Fibroblast of the aortic adventitia (primary cell): ENCODE measurements at regions not wholly inside any gene's neighbourhood (a gene's known extent, or its start where the extent isn't known, plus 50 kb on each side); places are given as distances from the start of the nearest gene placed in this dataset.
A peak's percentile ranks its signal among the peaks of the same experiment; 100 is the strongest.

ENCODE experiments used
- DNase-seq: peaks from one replicate; pipeline ENCODE4 v3.0.0-alpha.2; 2010; ENCODE audit warnings: low read depth
- H3K4me3 ChIP-seq: 2 replicates; pipeline ENCODE4 v1.5.1; 2011; ENCODE audit warnings: low read depth, mild to moderate bottlenecking, control low read depth, low read length, moderate library complexity
- TF ChIP-seq, protein P1 (sequence below): IDR thresholded peaks from 2 replicates; pipeline ENCODE4 v1.5.1; 2011; ENCODE audit warnings: mild to moderate bottlenecking, low read length, control low read depth, inconsistent platforms; ENCODE audit not compliant: insufficient read depth

DNA sequence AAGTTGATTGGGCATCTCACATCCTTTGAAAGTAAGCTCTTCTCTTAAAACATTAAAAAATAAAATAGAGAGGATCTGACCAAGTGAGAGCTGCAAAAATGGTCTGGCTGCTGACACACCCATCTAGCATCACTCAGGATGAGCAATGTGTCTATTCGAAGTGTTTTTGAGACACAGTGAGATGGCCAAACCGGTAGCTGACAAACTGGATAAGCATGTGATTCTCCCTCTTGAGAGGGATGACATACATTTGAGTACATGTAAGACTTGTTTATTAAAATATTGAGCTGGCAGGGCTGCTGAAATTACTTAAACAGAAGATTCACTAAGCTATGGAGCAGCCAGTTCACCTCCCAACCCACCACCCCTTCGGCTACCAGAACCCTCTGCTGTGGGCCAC lies 333.9 kb downstream of the ADRA2A start:
- TF ChIP-seq, protein P1, sequence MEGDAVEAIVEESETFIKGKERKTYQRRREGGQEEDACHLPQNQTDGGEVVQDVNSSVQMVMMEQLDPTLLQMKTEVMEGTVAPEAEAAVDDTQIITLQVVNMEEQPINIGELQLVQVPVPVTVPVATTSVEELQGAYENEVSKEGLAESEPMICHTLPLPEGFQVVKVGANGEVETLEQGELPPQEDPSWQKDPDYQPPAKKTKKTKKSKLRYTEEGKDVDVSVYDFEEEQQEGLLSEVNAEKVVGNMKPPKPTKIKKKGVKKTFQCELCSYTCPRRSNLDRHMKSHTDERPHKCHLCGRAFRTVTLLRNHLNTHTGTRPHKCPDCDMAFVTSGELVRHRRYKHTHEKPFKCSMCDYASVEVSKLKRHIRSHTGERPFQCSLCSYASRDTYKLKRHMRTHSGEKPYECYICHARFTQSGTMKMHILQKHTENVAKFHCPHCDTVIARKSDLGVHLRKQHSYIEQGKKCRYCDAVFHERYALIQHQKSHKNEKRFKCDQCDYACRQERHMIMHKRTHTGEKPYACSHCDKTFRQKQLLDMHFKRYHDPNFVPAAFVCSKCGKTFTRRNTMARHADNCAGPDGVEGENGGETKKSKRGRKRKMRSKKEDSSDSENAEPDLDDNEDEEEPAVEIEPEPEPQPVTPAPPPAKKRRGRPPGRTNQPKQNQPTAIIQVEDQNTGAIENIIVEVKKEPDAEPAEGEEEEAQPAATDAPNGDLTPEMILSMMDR, result no peak
- DNase-seq, result no peak
- no peak overlapping the region for H3K4me3 ChIP-seq

GRCh38 chr10:111425459-111425858 lies 348.6 kb downstream of the ADRA2A start:
- H3K4me3 ChIP-seq, result no peak overlapping the region
- no peak for DNase-seq
- TF ChIP-seq, protein P1, result no peak

DNA sequence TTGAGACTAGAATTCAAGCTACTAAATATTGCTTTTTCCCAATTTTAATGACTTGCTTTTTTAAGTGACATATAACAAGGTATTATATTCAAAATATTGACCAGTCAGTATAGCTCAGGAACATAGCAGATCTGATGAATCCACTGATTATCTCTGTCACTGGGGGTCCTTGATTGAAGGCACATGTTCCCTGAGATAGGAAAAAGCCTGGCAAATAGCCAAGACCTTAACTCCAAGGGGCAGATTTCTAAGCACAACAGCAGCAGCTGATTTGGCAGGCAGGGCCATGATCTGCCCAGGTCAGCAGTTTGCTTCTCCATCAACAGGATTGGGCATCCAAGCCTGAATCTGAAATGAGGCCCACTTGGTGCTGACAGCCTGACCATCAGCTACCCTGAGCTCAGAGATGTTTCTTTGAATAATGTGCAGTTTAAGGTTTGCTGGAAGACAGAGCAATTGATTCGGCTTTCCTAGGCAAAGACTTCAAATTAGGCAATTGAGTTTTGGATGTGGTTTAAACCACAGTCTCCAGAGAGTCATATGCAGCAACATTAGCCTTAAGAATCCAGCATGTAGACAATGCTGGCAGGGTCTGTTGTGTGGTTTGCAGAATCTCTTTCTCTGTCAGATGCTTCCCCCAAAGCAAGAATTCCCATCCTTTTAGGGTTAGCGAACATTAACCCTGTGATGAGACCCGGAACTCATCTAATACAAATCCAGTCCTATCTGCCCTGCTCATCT lies 352.6 kb downstream of the ADRA2A start:
- TF ChIP-seq, protein P1, result no peak
- H3K4me3 ChIP-seq, result no peak overlapping the region
- peak; percentile 0 for DNase-seq

- no peak for DNase-seq
- no peak overlapping the region for H3K4me3 ChIP-seq
- TF ChIP-seq, protein P1, result no peak
Observed at GRCh38 chr10:111430070-111430469, 353.2 kb downstream of the ADRA2A start.

DNA sequence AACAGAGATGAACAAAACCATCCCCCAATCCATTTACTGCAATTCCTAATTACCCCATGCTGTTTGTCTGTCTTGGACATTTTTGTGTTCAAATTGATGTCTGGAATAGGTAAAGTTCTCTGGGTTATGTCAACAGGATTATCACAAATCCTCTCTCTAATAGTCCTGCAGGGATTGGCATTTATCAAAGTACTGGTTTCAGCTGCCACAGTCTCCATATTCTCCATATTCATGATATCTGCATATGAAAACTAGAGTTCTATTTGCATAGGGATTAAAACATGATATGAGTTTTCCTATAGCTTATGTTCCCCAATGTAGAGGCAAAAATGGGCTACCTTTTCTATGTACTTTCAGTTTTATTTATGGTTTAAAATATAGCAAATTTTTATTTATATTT lies 355.8 kb downstream of the ADRA2A start:
- TF ChIP-seq, protein P1, result no peak
- no peak overlapping the region for H3K4me3 ChIP-seq
- DNase-seq, result no peak

- DNase-seq, result no peak
- TF ChIP-seq, protein P1, result no peak
Observed at GRCh38 chr10:111435871-111436270, 359.0 kb downstream of the ADRA2A start.

More at GRCh38 chr10:111435871-111436270, 359.0 kb downstream of the ADRA2A start:
- no peak overlapping the region for H3K4me3 ChIP-seq
